ENCODE measurements at regions not wholly inside any gene's neighbourhood (a gene's known extent, or its start where the extent isn't known, plus 50 kb on each side); places are given as distances from the start of the nearest gene placed in this dataset.

DNA sequence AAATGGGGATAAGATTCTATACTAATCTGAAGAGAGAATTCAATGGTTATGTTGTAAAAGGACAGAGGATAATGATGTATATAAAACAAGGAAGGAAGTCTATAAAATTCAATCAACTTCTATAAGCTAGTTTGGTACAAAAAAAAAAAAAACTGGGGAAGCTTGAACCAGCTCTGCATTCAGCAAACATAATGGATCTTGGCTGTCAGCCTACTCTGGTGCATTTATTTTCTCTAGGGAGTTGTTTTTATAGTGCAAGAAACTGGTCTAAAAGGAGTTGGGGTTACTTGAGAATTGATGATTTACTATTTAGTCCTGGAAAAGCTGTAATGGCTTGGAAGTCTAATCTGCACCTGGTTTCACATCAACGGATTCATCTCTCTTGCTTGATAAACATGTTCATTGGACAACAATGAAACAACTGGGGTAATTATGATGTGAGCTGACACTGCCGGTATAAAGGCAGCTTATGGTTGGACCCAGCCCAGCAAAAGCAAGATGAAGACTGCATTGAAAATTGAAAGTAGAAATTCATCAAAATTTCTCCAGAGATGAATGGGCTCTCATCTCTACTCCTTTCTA lies 199.4 kb upstream of the NRIP1 start:
- no peak for FAIRE-seq
- H3K27me3 ChIP-seq (ENCODE audit: control insufficient read depth in 2 of 2, insufficient read depth in 2 of 2, low read length in 2 of 2) = no peaks in the 10 kb centered on the region
- H3K4me1 ChIP-seq (replicated peaks in 1 of 2; ENCODE audit: control insufficient read depth in 2 of 2, insufficient read depth in 2 of 2, low read length in 2 of 2) = no peaks in the 10 kb centered on the region
- H3K79me2 ChIP-seq (ENCODE audit: control insufficient read depth, insufficient read depth, low read length) = no peaks in the 10 kb centered on the region
- no peak overlapping the region for H3K4me2 ChIP-seq (ENCODE audit: insufficient read depth, low read length)
- H3K36me3 ChIP-seq (ENCODE audit: control insufficient read depth, insufficient read depth, low read length) = no peaks in the 10 kb centered on the region
- H3K9me1 ChIP-seq (ENCODE audit: control insufficient read depth, insufficient read depth, low read length) = no peaks in the 10 kb centered on the region
- no peak for TF ChIP-seq MTA2 (IDR thresholded peaks at IDR 0.05; ENCODE audit: low read depth)
- no peak for TF ChIP-seq RFX7 (CRISPR knock-in tag; IDR thresholded peaks at IDR 0.05)
- TF ChIP-seq C11orf30 (IDR thresholded peaks at IDR 0.05; ENCODE audit: low read depth) = no peak
- TF ChIP-seq PTTG1 (tag; IDR thresholded peaks at IDR 0.05; ENCODE audit: low read depth) = no peak
- TF ChIP-seq, protein P1, sequence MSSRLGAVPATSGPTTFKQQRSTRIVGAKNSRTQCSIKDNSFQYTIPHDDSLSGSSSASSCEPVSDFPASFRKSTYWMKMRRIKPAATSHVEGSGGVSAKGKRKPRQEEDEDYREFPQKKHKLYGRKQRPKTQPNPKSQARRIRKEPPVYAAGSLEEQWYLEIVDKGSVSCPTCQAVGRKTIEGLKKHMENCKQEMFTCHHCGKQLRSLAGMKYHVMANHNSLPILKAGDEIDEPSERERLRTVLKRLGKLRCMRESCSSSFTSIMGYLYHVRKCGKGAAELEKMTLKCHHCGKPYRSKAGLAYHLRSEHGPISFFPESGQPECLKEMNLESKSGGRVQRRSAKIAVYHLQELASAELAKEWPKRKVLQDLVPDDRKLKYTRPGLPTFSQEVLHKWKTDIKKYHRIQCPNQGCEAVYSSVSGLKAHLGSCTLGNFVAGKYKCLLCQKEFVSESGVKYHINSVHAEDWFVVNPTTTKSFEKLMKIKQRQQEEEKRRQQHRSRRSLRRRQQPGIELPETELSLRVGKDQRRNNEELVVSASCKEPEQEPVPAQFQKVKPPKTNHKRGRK (tag; IDR thresholded peaks at IDR 0.05) = no peak
- no peak for TF ChIP-seq ASH1L (IDR thresholded peaks at IDR 0.05; ENCODE audit: borderline replicate concordance, low read depth, partially characterized antibody)
- no peak for TF ChIP-seq POLR2G (IDR thresholded peaks at IDR 0.05; ENCODE audit: low read depth, low read length)
- H3K9ac ChIP-seq (ENCODE audit: insufficient read depth in 1 of 2, low read depth in 2 of 2, low read length in 2 of 2) = no peak overlapping the region
- POLR2A ChIA-PET = interaction anchor here (1.1 kb wide), 1 partner anchor 9 kb away, joined by 3 read pairs; no protein-coding TSS in a partner anchor
- no peaks in the 10 kb centered on the region for H4K20me1 ChIP-seq (replicated peaks; ENCODE audit: control insufficient read depth, insufficient read depth, low read length)
- no peak overlapping the region for H3K4me3 ChIP-seq
- no peak for DNase-seq (ENCODE audit: extremely low read depth in 1 of 4, low spot score in 3 of 4)
- intact Hi-C loops (cut with micrococcal nuclease) = no loop called here
- no peak for ATAC-seq
- WGBS (ENCODE audit: insufficient coverage, low coverage, missing lambda C conversion rate) = 20% methylated on average over 2 of the region's 2 CpGs
- H3K27ac ChIP-seq (ENCODE audit: extremely low read depth, low read depth, low read length) = no peak overlapping the region
- H3K9me3 ChIP-seq (replicated peaks; ENCODE audit: control insufficient read depth, insufficient read depth, low read depth, low read length) = no peaks in the 10 kb centered on the region
- BruUV-seq (replicated peaks) = no TSS peak
- H2AFZ ChIP-seq (ENCODE audit: low read depth, low read length) = no peak overlapping the region
- CTCF ChIA-PET (ENCODE audit: low intra/inter-chr PET ratio) = no interaction called here
- in situ Hi-C loops (cut with MboI) = no loop called here
